NB4 (cell line): ENCODE measurements at regions not wholly inside any gene's neighbourhood (a gene's known extent, or its start where the extent isn't known, plus 50 kb on each side); places are given as distances from the start of the nearest gene placed in this dataset.
"Not testable (repeated sequence)": the region's sequence is repeated elsewhere in the genome, so short reads cannot be mapped to it uniquely, and the experiment has no call there.

Experiments used
- DNase-seq: peaks from one replicate; pipeline ENCODE4 v3.0.0; 2010; ENCODE audit warnings: low read depth
- H3K4me3 ChIP-seq: one replicate; pipeline ENCODE4 v1.5.1; 2011; ENCODE audit warnings: mild to moderate bottlenecking, low read depth, low read length, moderate library complexity
- CTCF ChIP-seq: IDR thresholded peaks from one replicate; pipeline ENCODE4 v1.5.1; 2012; ENCODE audit warnings: low read depth, low read length
- MAX ChIP-seq: IDR thresholded peaks from 2 replicates; pipeline ENCODE4 v1.6.1; 2011; ENCODE audit warnings: low read depth, low read length
- MYC ChIP-seq: IDR thresholded peaks from 2 replicates; pipeline ENCODE4 v1.6.1; 2011; ENCODE audit warnings: low read depth, low read length
- POLR2A ChIP-seq: IDR thresholded peaks from 2 replicates; pipeline ENCODE4 v1.6.1; 2011; ENCODE audit warnings: mild to moderate bottlenecking; ENCODE audit not compliant: insufficient read length; ENCODE audit errors: extremely low read depth

GRCh38 chr10:120039046-120039445 lies 146.5 kb downstream of the SEC23IP start:
- no peak overlapping the region for H3K4me3 ChIP-seq
- no peak for TF ChIP-seq MAX
- no peak for TF ChIP-seq MYC
- TF ChIP-seq POLR2A, result no peak
- TF ChIP-seq CTCF, result no peak
- no peak for DNase-seq

GRCh38 chr10:120039826-120040225 lies 147.3 kb downstream of the SEC23IP start:
- DNase-seq, result peak; percentile 77
- TF ChIP-seq POLR2A (no peak), MAX (no peak), CTCF (no peak), MYC (no peak)
- H3K4me3 ChIP-seq, result no peak overlapping the region

DNA sequence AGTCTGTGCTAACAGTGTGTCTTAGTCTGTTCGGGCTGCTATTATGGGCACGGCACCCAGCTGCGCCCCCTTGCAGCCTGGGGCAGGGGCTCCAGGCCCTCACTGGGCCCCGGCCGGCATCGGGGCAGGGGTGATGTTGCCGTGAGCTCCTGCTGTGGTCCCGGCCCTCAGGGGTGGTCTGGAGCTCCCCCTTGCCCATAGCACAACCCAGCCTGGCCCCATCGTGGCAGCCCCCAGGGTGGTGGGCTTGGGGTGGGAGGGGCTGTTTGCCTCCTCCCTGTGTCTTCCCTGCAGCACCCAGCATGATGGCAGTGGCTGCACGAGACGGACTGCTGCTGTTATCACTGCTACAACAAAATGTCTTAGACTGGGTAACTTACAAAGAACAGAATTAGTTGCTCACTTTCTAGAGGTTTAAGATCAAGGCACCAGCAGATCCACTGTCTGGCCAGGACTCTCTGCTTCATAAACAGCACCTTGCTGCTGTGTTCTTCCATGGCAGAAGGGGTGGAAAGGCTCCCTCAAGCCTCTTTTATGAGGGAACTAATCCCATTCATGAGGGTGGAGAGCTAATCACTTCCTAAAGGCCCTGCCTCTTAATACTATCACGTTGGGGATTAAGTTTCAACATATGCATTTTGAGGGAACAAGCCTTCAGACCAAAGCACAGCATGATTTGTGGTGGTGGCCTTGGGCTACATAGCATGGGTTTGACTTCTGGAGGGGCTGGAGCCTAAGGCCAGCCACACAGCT lies 149.5 kb downstream of the SEC23IP start:
- peak; percentile 11 for DNase-seq
- TF ChIP-seq MYC (no peak), POLR2A (no peak), CTCF (no peak), MAX (no peak)
- no peak overlapping the region for H3K4me3 ChIP-seq

DNA sequence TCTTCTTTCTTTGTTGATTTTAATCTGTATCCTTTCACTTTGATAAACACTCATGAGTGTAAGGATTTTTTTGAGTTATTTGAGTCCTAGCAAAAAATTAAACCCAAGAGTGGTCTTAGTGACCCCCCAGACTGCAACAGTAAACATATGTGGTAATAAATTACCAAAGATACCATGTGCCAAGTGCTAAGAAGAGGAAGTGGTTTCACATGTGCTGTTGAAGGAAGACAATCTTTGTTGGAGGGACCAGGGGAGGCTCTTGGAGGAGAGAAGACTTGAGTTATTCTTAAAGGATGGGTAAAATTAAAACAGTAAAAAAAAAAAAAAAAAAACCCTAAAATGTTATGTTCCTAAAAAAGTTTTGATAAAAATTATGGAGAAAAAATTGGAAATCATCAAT lies 150.2 kb downstream of the SEC23IP start:
- no peak overlapping the region for H3K4me3 ChIP-seq
- peak; percentile 90 for TF ChIP-seq MYC
- TF ChIP-seq POLR2A, result no peak
- TF ChIP-seq MAX, result peak; percentile 90
- TF ChIP-seq CTCF, result no peak
- DNase-seq, result peak; percentile 58

DNA sequence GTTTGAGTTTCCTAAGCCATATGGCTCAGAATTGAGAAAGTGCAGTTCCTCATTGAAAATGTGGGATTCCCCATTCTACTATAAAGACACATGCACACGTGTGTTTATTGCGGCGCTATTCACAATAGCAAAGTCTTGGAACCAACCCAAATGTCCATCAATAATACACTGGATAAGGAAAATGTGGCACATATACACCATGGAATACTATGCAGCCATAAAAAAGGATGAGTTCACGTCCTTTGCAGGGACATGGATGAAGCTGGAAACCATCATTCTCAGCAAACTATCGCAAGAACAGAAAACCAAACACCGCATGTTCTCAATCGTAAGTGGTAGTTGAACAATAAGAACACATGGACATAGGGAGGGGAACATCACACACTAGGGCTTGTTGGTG lies 154.8 kb downstream of the SEC23IP start:
- not testable (repeated sequence) for DNase-seq, H3K4me3 ChIP-seq

GRCh38 chr10:120047926-120048325 lies 155.4 kb downstream of the SEC23IP start:
- TF ChIP-seq POLR2A, result no peak
- TF ChIP-seq MYC, result no peak
- no peak for TF ChIP-seq MAX
- TF ChIP-seq CTCF, result no peak
- DNase-seq, result no peak
- H3K4me3 ChIP-seq, result no peak overlapping the region
